A549 (cell line): ENCODE measurements at regions not wholly inside any gene's neighbourhood (a gene's known extent, or its start where the extent isn't known, plus 50 kb on each side); places are given as distances from the start of the nearest gene placed in this dataset.

Experiments
- ATAC-seq, 2 experiments: fragments of 200-7000 bp in 1 of 2; fragments of >200 bp in 1 of 2; cut with Nextera tagmentation in 1 of 2; cut with Tn5 transposase in 1 of 2; 3 replicates each; pipeline versions ENCODE4 v1.8.0 to v1.9.1; 2018 to 2020; ENCODE audit warnings: mild to moderate bottlenecking in 1 of 2, moderate library complexity in 1 of 2
- CTCF ChIA-PET: fragments of 300-600 bp; sonication (Branson Sonifier 250); formaldehyde crosslinking; extraction: SDS; loops from one replicate; lab custom pipeline; 2021; ENCODE audit warnings: antibody characterized with exemption, inconsistent platforms; lab: Yijun Ruan, JAX
- POLR2A ChIA-PET: fragments of 350-600 bp; formaldehyde crosslinking; extraction: SDS; loops from one replicate; lab custom pipeline; 2021; ENCODE audit warnings: antibody characterized with exemption, inconsistent platforms; lab: Yijun Ruan, JAX
- DNase-seq, 2 experiments: peaks; one replicate each; pipeline versions ENCODE4 v3.0.0 to v3.0.0-alpha.2; 2011 to 2016; ENCODE audit warnings: low read depth in 1 of 2, low spot score in 1 of 2
- FAIRE-seq: peaks from 2 replicates; lab custom pipeline; 2011; peaks lifted over from hg19 to GRCh38; lab: Jason Lieb, UNC
- H3K27ac ChIP-seq, 2 experiments: fragments of >200 bp; sonication (Bioruptor Twin); formaldehyde crosslinking; 3 replicates each; pipeline ENCODE4 v1.5.1; 2016 to 2017
- H3K4me1 ChIP-seq: fragments of >200 bp; sonication (Bioruptor Twin); formaldehyde crosslinking; 3 replicates; pipeline ENCODE4 v1.6.1; 2016
- H3K4me2 ChIP-seq: fragments of >200 bp; sonication (Bioruptor Twin); formaldehyde crosslinking; 3 replicates; pipeline ENCODE4 v1.6.1; 2016
- H3K4me3 ChIP-seq: fragments of >200 bp; sonication (Bioruptor Twin); formaldehyde crosslinking; 3 replicates; pipeline ENCODE4 v1.5.1; 2016
- H3K9me3 ChIP-seq: fragments of >200 bp; sonication (Bioruptor Twin); formaldehyde crosslinking; 3 replicates; pipeline ENCODE4 v1.6.1; 2016
- BCL3 ChIP-seq: fragments of >200 bp; sonication (Bioruptor Twin); formaldehyde crosslinking; IDR thresholded peaks from 3 replicates; pipeline ENCODE4 v1.6.1; 2016
- CBX2 ChIP-seq: fragments of 200-600 bp; sonication (generic); IDR thresholded peaks from 2 replicates; pipeline ENCODE4 v1.6.1; 2016; ENCODE audit warnings: low read depth, mild to moderate bottlenecking, borderline replicate concordance
- CEBPB ChIP-seq, 2 experiments: fragments of >200 bp in 1 of 2; sonication (Bioruptor Twin) in 1 of 2; formaldehyde crosslinking in 1 of 2; IDR thresholded peaks; 2 replicates each; pipeline ENCODE4 v1.6.1; 2012 to 2016
- CHD4 ChIP-seq: fragments of 200-600 bp; sonication (generic); IDR thresholded peaks from 2 replicates; pipeline ENCODE4 v1.6.1; 2016; ENCODE audit warnings: antibody characterized with exemption, mild to moderate bottlenecking, borderline replicate concordance
- E2F6 ChIP-seq: IDR thresholded peaks from 2 replicates; pipeline ENCODE4 v1.6.1; 2012; ENCODE audit warnings: low read depth, borderline replicate concordance
- EHF ChIP-seq: fragments of 250-450 bp; sonication (Bioruptor Pico); IDR thresholded peaks from 2 replicates; pipeline ENCODE4 v1.5.0; 2020; ENCODE audit warnings: mild to moderate bottlenecking
- EHMT2 ChIP-seq: fragments of 200-600 bp; sonication (generic); IDR thresholded peaks from 2 replicates; pipeline ENCODE4 v1.6.1; 2016; ENCODE audit warnings: antibody characterized with exemption, low read depth, mild to moderate bottlenecking, moderate library complexity
- ELK1 ChIP-seq: fragments of 150-350 bp; IDR thresholded peaks from 2 replicates; pipeline ENCODE4 v1.6.1; 2014; ENCODE audit warnings: low read depth, mild to moderate bottlenecking, low read length
- ESRRA ChIP-seq: fragments of 150-350 bp; IDR thresholded peaks from 2 replicates; pipeline ENCODE4 v1.6.1; 2014; ENCODE audit warnings: mild to moderate bottlenecking, low read length, borderline replicate concordance
- FOSB ChIP-seq: fragments of 250-450 bp; sonication (Bioruptor Pico); IDR thresholded peaks from 2 replicates; pipeline ENCODE4 v1.5.0; 2020; ENCODE audit warnings: mild to moderate bottlenecking, moderate library complexity
- FOXS1 ChIP-seq: fragments of 250-450 bp; sonication (Bioruptor Pico); IDR thresholded peaks from 2 replicates; pipeline ENCODE4 v1.5.0; 2020; ENCODE audit warnings: mild to moderate bottlenecking, moderate library complexity
- HES2 ChIP-seq: fragments of >200 bp; sonication (Bioruptor Twin); formaldehyde crosslinking; IDR thresholded peaks from 2 replicates; pipeline ENCODE4 v1.6.1; 2016
- HEYL ChIP-seq: fragments of 250-450 bp; sonication (Bioruptor Pico); IDR thresholded peaks from 2 replicates; pipeline ENCODE4 v1.8.0; 2021; ENCODE audit warnings: mild to moderate bottlenecking, moderate library complexity
- HOXA7 ChIP-seq: fragments of 250-450 bp; sonication (Bioruptor Pico); IDR thresholded peaks from 2 replicates; pipeline ENCODE4 v1.5.0; 2020; ENCODE audit warnings: mild to moderate bottlenecking, moderate library complexity
- HOXB13 ChIP-seq: fragments of 250-450 bp; sonication (Bioruptor Pico); IDR thresholded peaks from 2 replicates; pipeline ENCODE4 v1.5.0; 2020; ENCODE audit warnings: low read depth, mild to moderate bottlenecking, moderate library complexity
- JUN ChIP-seq, 2 experiments: fragments of >200 bp; sonication (Bioruptor Twin); formaldehyde crosslinking; IDR thresholded peaks; 2 replicates in 1 of 2; 3 replicates in 1 of 2; pipeline ENCODE4 v1.6.1; 2016 to 2017
- KDM1A ChIP-seq: fragments of 200-600 bp; sonication (generic); IDR thresholded peaks from 2 replicates; pipeline ENCODE4 v1.6.1; 2016; ENCODE audit warnings: low read depth, mild to moderate bottlenecking
- MAX ChIP-seq: IDR thresholded peaks from 2 replicates; pipeline ENCODE4 v1.6.1; 2012
- MYC ChIP-seq: IDR thresholded peaks from 2 replicates; pipeline ENCODE4 v1.6.1; 2012; ENCODE audit warnings: mild to moderate bottlenecking, inconsistent platforms, low read length, improper control_type of control experiment, borderline replicate concordance
- NFE2L2 ChIP-seq: fragments of 150-350 bp; conservative IDR thresholded peaks from 2 replicates; pipeline ENCODE4 v1.6.1; 2014; ENCODE audit warnings: low read length
- NR3C1 ChIP-seq: fragments of >200 bp; sonication (Bioruptor Twin); formaldehyde crosslinking; IDR thresholded peaks from 3 replicates; pipeline ENCODE4 v1.6.1; 2017
- PBX3 ChIP-seq: IDR thresholded peaks from 2 replicates; pipeline ENCODE4 v1.6.1; 2012
- POLR2AphosphoS2 ChIP-seq: conservative IDR thresholded peaks from 2 replicates; pipeline ENCODE4 v1.6.1; 2012; ENCODE audit warnings: low read length, improper control_type of control experiment, inconsistent platforms
- RARB ChIP-seq: fragments of 250-450 bp; sonication (Bioruptor Pico); IDR thresholded peaks from 2 replicates; pipeline ENCODE4 v1.8.0; 2021; ENCODE audit warnings: mild to moderate bottlenecking, moderate library complexity
- REST ChIP-seq: fragments of 200-600 bp; sonication (generic); IDR thresholded peaks from 2 replicates; pipeline ENCODE4 v1.6.1; 2016; ENCODE audit warnings: antibody characterized with exemption, mild to moderate bottlenecking, moderate library complexity
- SMC3 ChIP-seq: fragments of >200 bp; sonication (Bioruptor Twin); formaldehyde crosslinking; IDR thresholded peaks from 3 replicates; pipeline ENCODE4 v1.6.1; 2018; ENCODE audit warnings: inconsistent platforms
- TFCP2L1 ChIP-seq: fragments of 250-450 bp; sonication (Bioruptor Pico); IDR thresholded peaks from 2 replicates; pipeline ENCODE4 v1.5.0; 2021; ENCODE audit warnings: mild to moderate bottlenecking
- ZFP36 ChIP-seq: fragments of 450-650 bp; IDR thresholded peaks from 2 replicates; pipeline ENCODE4 v1.6.1; 2014; ENCODE audit warnings: borderline replicate concordance; ENCODE audit not compliant: partially characterized antibody
- ZNF302 ChIP-seq: fragments of 250-450 bp; sonication (Bioruptor Pico); IDR thresholded peaks from 2 replicates; pipeline ENCODE4 v1.9.0; 2021; ENCODE audit warnings: inconsistent platforms, mild to moderate bottlenecking, moderate library complexity
- whole genome bisulfite sequencing: methylation state at CpG from one replicate; pipeline ENCODE4 v1.1.6; 2017; ENCODE audit errors: missing lambda C conversion rate; 5-methylcytosine and 5-hydroxymethylcytosine counted together

- no peak for FAIRE-seq
- ATAC-seq = no peak
- CTCF ChIA-PET = no interaction called here
These were observed 109.6 kb upstream of the APP start for GRCh38 chr21:26280148-26280547.

GRCh38 chr21:26275801-26276200 lies 105.2 kb upstream of the APP start:
- no peaks in the 10 kb centered on the region for H3K9me3 ChIP-seq
- H3K4me2 ChIP-seq = no peak overlapping the region
- WGBS = 0% methylated on average over 1 of the region's 1 CpG
- FAIRE-seq (no peak), DNase-seq (no peak)
- H3K27ac ChIP-seq = no peak overlapping the region
- TF ChIP-seq FOSB (CRISPR knock-in tag) = no peak
- no peak for TF ChIP-seq KDM1A
- no peak for TF ChIP-seq E2F6
- TF ChIP-seq HOXB13 (CRISPR knock-in tag) = no peak
- no peak for TF ChIP-seq HES2
- no peak for TF ChIP-seq MAX
- no peak for TF ChIP-seq CEBPB (IDR thresholded peaks at IDR 0.05)
- no peak for TF ChIP-seq FOXS1
- TF ChIP-seq POLR2AphosphoS2 = no peak
- TF ChIP-seq NFE2L2 = no peak
- TF ChIP-seq REST = no peak
- TF ChIP-seq, all 56 proteins: peak for 0
- Histone ChIP-seq H3K4me3 (no peak overlapping the region), H3K4me1 (no peaks in the 10 kb centered on the region)
- ATAC-seq = no peak
- CTCF ChIA-PET = no interaction called here
- POLR2A ChIA-PET = no interaction called here

More at GRCh38 chr21:26280148-26280547, 109.6 kb upstream of the APP start:
- DNase-seq = no peak
- Histone ChIP-seq H3K27ac (no peak overlapping the region), H3K9me3 (no peaks in the 10 kb centered on the region), H3K4me1 (no peaks in the 10 kb centered on the region), H3K4me3 (no peak overlapping the region), H3K4me2 (no peak overlapping the region)
- 36% methylated on average over 5 of the region's 5 CpGs for WGBS
- POLR2A ChIA-PET = no interaction called here
- TF ChIP-seq EHMT2 = no peak
- no peak for TF ChIP-seq TFCP2L1
- no peak for TF ChIP-seq RARB (CRISPR knock-in tag)
- TF ChIP-seq POLR2AphosphoS2 = no peak
- TF ChIP-seq EHF (CRISPR knock-in tag) = no peak
- TF ChIP-seq ELK1 = no peak
- TF ChIP-seq ESRRA = no peak
- TF ChIP-seq NR3C1 = no peak

GRCh38 chr21:26273686-26274313 lies 103.2 kb upstream of the APP start:
- no peaks in the 10 kb centered on the region for H3K9me3 ChIP-seq
- CTCF ChIA-PET = no interaction called here
- no peak for ATAC-seq
- no peak for FAIRE-seq
- DNase-seq = no peak
- no peaks in the 10 kb centered on the region for H3K4me1 ChIP-seq
- no peak overlapping the region for H3K27ac ChIP-seq
- POLR2A ChIA-PET = no interaction called here
- H3K4me2 ChIP-seq = no peak overlapping the region
- H3K4me3 ChIP-seq = no peak overlapping the region
- TF ChIP-seq PBX3 (no peak), CHD4 (no peak), CBX2 (no peak), TFCP2L1 (no peak), MYC (no peak), ZFP36 (no peak), ZNF302 (CRISPR knock-in tag) (no peak), SMC3 (no peak), HOXA7 (CRISPR knock-in tag) (no peak), JUN (IDR thresholded peaks at IDR 0.05) (no peak), HEYL (CRISPR knock-in tag) (no peak), BCL3 (no peak)
